Panc1 (cell line): ENCODE measurements at regions not wholly inside any gene's neighbourhood (a gene's known extent, or its start where the extent isn't known, plus 50 kb on each side); places are given as distances from the start of the nearest gene placed in this dataset.

Experiments
- ATAC-seq: fragments of 200-7000 bp; cut with Tn5 transposase; 2 replicates; pipeline ENCODE4 v1.9.1; 2020; ENCODE audit warnings: mild to moderate bottlenecking, moderate library complexity
- BruUV-seq: library from RNA; stranded (reverse); fragments of 400-500 nt; replicated peaks from 2 replicates; lab custom pipeline; 2021; lab: Mats Ljungman, UMichigan
- CTCF ChIA-PET: fragments of 300-600 bp; sonication (Branson Sonifier 250); formaldehyde crosslinking; loops from one replicate; lab custom pipeline; 2022; ENCODE audit warnings: antibody characterized with exemption; lab: Charles Lee
- POLR2A ChIA-PET: fragments of 300-600 bp; sonication (Branson Sonifier 250); formaldehyde crosslinking; loops from one replicate; lab custom pipeline; 2022; ENCODE audit warnings: antibody characterized with exemption; lab: Charles Lee
- DNase-seq: peaks from one replicate; pipeline ENCODE4 v3.0.0-alpha.2; 2010; ENCODE audit warnings: low read depth, low spot score
- H3K27ac ChIP-seq: 2 replicates; pipeline ENCODE4 v1.5.1; 2011; ENCODE audit warnings: mild to moderate bottlenecking, low read length, inconsistent platforms
- H3K27me3 ChIP-seq: fragments of 200-500 bp; sonication (Bioruptor generic); 2 replicates; pipeline ENCODE4 v1.6.0; 2014; ENCODE audit warnings: low read length, inconsistent platforms; ENCODE audit not compliant: control insufficient read depth, insufficient read depth
- H3K36me3 ChIP-seq: fragments of 200-500 bp; sonication (Bioruptor generic); 2 replicates; pipeline ENCODE4 v1.5.1; 2014; ENCODE audit warnings: inconsistent platforms, mild to moderate bottlenecking, low read length, moderate library complexity; ENCODE audit not compliant: control insufficient read depth, insufficient read depth
- H3K4me1 ChIP-seq: 2 replicates; pipeline ENCODE4 v1.5.1; 2011; ENCODE audit warnings: inconsistent platforms, mild to moderate bottlenecking, low read length, moderate library complexity; ENCODE audit not compliant: control insufficient read depth, insufficient read depth
- H3K4me3 ChIP-seq, 2 experiments: 2 replicates each; pipeline ENCODE4 v1.5.1; 2011 to 2012; ENCODE audit warnings: low read depth in 2 of 2, low read length in 2 of 2, mild to moderate bottlenecking in 2 of 2, inconsistent platforms in 1 of 2, moderate library complexity in 1 of 2
- H3K9me3 ChIP-seq: fragments of 200-500 bp; sonication (Bioruptor generic); 2 replicates; pipeline ENCODE4 v1.5.1; 2014; ENCODE audit warnings: low read depth, mild to moderate bottlenecking, inconsistent platforms, low read length, moderate library complexity; ENCODE audit not compliant: control insufficient read depth, insufficient read depth
- CTCF ChIP-seq: fragments of 450-650 bp; IDR thresholded peaks from 2 replicates; pipeline ENCODE4 v1.5.1; 2017; ENCODE audit warnings: mild to moderate bottlenecking
- POLR2AphosphoS5 ChIP-seq: IDR thresholded peaks from 2 replicates; pipeline ENCODE4 v1.6.1; 2012; ENCODE audit warnings: mild to moderate bottlenecking, low read depth, low read length, moderate library complexity
- REST ChIP-seq, 2 experiments: IDR thresholded peaks; 2 replicates each; pipeline ENCODE4 v1.6.1; 2011 to 2012; ENCODE audit warnings: low read depth in 2 of 2, control low read depth in 1 of 2, low read length in 1 of 2, mild to moderate bottlenecking in 1 of 2, moderate library complexity in 1 of 2; ENCODE audit not compliant: insufficient read depth in 1 of 2
- SIN3A ChIP-seq: IDR thresholded peaks from 2 replicates; pipeline ENCODE4 v1.6.1; 2012; ENCODE audit warnings: low read depth, mild to moderate bottlenecking, low read length, moderate library complexity, borderline replicate concordance; ENCODE audit not compliant: insufficient read depth
- TCF7L2 ChIP-seq: IDR thresholded peaks from 2 replicates; pipeline ENCODE4 v1.6.1; 2011; ENCODE audit warnings: mild to moderate bottlenecking, low read depth, low read length, inconsistent platforms
- in situ Hi-C: cut with HindIII; loops from 2 replicates; pipeline ENCODE4 v1.10.0; 2016; ENCODE audit warnings: low sequenced_read_pairs, low pct_unique_long_range_greater_than_20kb
- intact Hi-C: fragments of 100-400 bp; cut with micrococcal nuclease; formaldehyde crosslinking; loops from one replicate; pipeline ENCODE4 v1.10.0; 2022; ENCODE audit not compliant: unreplicated experiment

- Histone ChIP-seq H3K27me3 (no peaks in the 10 kb centered on the region), H3K9me3 (no peaks in the 10 kb centered on the region), H3K4me1 (no peaks in the 10 kb centered on the region), H3K27ac (no peak overlapping the region), H3K4me3 (no peak overlapping the region), H3K36me3 (no peaks in the 10 kb centered on the region)
- no peak for TF ChIP-seq REST (IDR thresholded peaks at IDR 0.05; ENCODE audit: insufficient read depth in 1 of 2, low read depth in 2 of 2, low read length in 1 of 2)
- TF ChIP-seq TCF7L2, result no peak
- TF ChIP-seq POLR2AphosphoS5, result no peak
- no peak for TF ChIP-seq CTCF
- no peak for TF ChIP-seq SIN3A
- DNase-seq, result no peak
- ChIA-PET POLR2A (interaction anchor here (0.5 kb wide), 1 partner anchor 619 kb away, joined by 3 read pairs; no protein-coding TSS in a partner anchor), CTCF (no interaction called here)
- intact Hi-C loops (no loop called here), in situ Hi-C loops (no loop called here)
- no peak for ATAC-seq
- BruUV-seq, result no TSS peak
Observed at GRCh38 chr2:106614511-106615291, 127.5 kb downstream of the CD8B2 start.

- no TSS peak for BruUV-seq
- Histone ChIP-seq H3K27me3 (no peaks in the 10 kb centered on the region), H3K27ac (no peak overlapping the region), H3K4me3 (no peak overlapping the region), H3K36me3 (no peaks in the 10 kb centered on the region), H3K9me3 (no peaks in the 10 kb centered on the region), H3K4me1 (no peaks in the 10 kb centered on the region)
- in situ Hi-C loops (no loop called here), intact Hi-C loops (no loop called here)
- DNase-seq, result no peak
- ATAC-seq, result no peak
- ChIA-PET CTCF (no interaction called here), POLR2A (no interaction called here)
- TF ChIP-seq TCF7L2 (no peak), POLR2AphosphoS5 (no peak), SIN3A (no peak), REST (IDR thresholded peaks at IDR 0.05; ENCODE audit: insufficient read depth in 1 of 2, low read depth in 2 of 2, low read length in 1 of 2) (no peak), CTCF (no peak)
Observed at GRCh38 chr2:106618614-106619013, 131.4 kb downstream of the CD8B2 start.
